ENCODE measurements at regions not wholly inside any gene's neighbourhood (a gene's known extent, or its start where the extent isn't known, plus 50 kb on each side); places are given as distances from the start of the nearest gene placed in this dataset.

DNA sequence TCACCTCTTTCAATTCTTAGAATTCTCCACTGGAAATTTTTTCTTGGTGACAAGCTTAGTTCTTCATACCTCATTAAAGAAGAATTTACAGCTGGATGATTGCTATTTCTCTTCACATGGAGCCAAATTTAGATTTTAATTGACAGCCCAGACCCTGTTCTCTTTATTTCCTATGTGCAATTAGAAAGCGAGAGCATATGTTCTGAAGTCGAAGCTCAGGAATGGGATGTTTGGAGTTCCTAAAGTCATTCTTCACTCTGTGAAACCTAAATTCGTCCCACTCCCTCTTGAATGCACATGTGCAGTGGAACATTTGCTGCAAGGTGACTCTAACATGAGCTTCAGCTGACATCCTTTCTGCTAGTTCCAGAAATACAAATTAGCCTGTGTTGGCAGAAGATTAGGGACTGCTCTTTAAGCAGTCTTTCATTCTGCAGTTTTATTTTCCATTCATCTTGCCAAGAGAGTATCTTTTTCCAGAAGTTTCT lies 129.3 kb upstream of the KCNJ16 start:
- no peaks in the 10 kb centered on the region for H3K9me3 ChIP-seq (ENCODE audit: control insufficient read depth in 2 of 3, low read length in 3 of 3)
- no peaks in the 10 kb centered on the region for H3K4me1 ChIP-seq (ENCODE audit: control insufficient read depth in 2 of 2, insufficient read depth in 2 of 2, low read length in 2 of 2)
- ChIA-PET POLR2A (no interaction called here), CTCF (no interaction called here)
- peaks cover 0 to 4% (median 2%) of the 10 kb centered on the region in 5 donors for H3K27me3 Mint-ChIP-seq
- H3K9me3 Mint-ChIP-seq, result peaks cover 0 to 4% (median 0%) of the 10 kb centered on the region in 11 donors
- H3K27ac Mint-ChIP-seq, result no peak overlapping the region
- no peaks in the 10 kb centered on the region for H3K36me3 ChIP-seq (ENCODE audit: control insufficient read depth in 2 of 3, insufficient read depth in 3 of 3, low read length in 3 of 3)
- ATAC-seq (no peak), DNase-seq (no peak)
- H3K4me3 ChIP-seq (ENCODE audit: low read length), result no peak overlapping the region
- H3K36me3 Mint-ChIP-seq, result no peaks in the 10 kb centered on the region
- intact Hi-C loops (cut with micrococcal nuclease), result no loop called here
- H3K4me1 Mint-ChIP-seq, result no peaks in the 10 kb centered on the region
- H3K4me3 Mint-ChIP-seq, result no peak overlapping the region
- no peaks in the 10 kb centered on the region for H3K27me3 ChIP-seq (ENCODE audit: control insufficient read depth in 2 of 2, insufficient read depth in 2 of 2, low read length in 2 of 2)
- H3K27ac ChIP-seq (ENCODE audit: low read depth, low read length), result no peak overlapping the region

DNA sequence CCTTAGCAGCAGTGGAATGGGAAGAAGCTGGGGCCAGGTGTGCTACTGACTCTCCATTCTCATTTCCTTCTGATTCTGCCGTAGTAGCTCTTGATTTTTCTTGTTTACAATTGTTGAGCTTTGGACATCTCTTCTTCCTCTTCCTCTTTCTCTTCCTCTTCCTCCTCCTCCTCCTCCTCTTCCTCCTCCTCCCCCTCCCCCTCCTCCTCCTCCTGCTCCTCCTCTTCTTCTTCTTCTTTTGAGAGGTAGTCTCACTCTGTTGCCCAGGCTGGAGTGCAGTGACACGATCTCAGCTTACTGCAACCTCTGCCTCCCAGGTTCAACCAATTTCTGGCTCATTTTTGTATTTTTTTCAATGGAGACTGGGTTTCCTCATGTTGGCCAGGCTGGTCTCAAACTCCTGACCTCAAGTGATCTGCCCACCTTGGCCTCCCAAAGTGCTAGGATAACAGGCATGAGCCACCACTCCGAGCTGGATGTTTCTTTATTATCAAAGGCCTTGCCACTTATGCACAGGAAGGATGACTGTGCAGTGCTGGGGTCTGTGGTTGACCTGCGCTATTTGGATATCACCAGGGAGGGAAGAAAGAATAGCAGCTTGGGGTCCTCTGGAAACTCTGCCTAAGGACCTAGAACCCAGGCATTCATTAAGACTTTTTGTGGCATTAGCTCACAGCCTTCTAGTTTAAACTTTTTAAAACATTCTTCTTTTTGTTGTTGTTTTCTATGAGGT lies 127.8 kb upstream of the KCNJ16 start:
- Histone ChIP-seq H3K27me3 (ENCODE audit: control insufficient read depth in 2 of 2, insufficient read depth in 2 of 2, low read length in 2 of 2) (no peaks in the 10 kb centered on the region), H3K36me3 (ENCODE audit: control insufficient read depth in 2 of 3, insufficient read depth in 3 of 3, low read length in 3 of 3) (no peaks in the 10 kb centered on the region), H3K9me3 (ENCODE audit: control insufficient read depth in 2 of 3, low read length in 3 of 3) (no peaks in the 10 kb centered on the region), H3K4me1 (ENCODE audit: control insufficient read depth in 2 of 2, insufficient read depth in 2 of 2, low read length in 2 of 2) (no peaks in the 10 kb centered on the region), H3K27ac (ENCODE audit: low read depth, low read length) (no peak overlapping the region), H3K4me3 (ENCODE audit: low read length) (no peak overlapping the region)
- Mint-ChIP-seq H3K4me1 (no peaks in the 10 kb centered on the region), H3K9me3 (peaks cover 0 to 4% (median 0%) of the 10 kb centered on the region in 11 donors), H3K4me3 (no peak overlapping the region), H3K27ac (no peak overlapping the region), H3K27me3 (peaks cover 0 to 9% (median 2%) of the 10 kb centered on the region in 5 donors), H3K36me3 (no peaks in the 10 kb centered on the region)
- no peak for DNase-seq
- no peak for ATAC-seq
- ChIA-PET POLR2A (no interaction called here), CTCF (no interaction called here)
- intact Hi-C loops (cut with micrococcal nuclease), result no loop called here

DNA sequence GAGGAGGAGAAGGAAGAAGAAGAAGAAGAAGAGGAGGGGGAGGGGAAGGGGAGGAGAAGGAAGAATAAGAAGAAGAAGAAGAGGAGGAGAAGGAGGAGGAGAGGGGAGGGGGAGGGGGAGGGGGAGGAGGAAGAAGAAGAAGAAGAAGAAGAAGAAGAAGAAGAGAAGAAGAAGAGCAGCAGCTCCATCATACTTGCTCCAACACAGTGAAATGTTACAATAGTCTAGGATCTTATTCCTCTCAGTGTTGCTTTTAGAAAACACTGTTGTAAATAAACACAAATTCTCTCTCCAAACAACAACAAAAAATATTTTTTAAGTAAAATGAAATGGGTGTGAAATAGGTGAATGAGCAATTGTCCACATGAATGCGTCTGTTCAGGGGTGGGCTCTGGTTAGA lies 126.6 kb upstream of the KCNJ16 start:
- intact Hi-C loops (cut with micrococcal nuclease), result no loop called here
- POLR2A ChIA-PET, result no interaction called here
- CTCF ChIA-PET, result no interaction called here
- no peak overlapping the region for H3K4me3 Mint-ChIP-seq
- H3K4me1 Mint-ChIP-seq, result no peaks in the 10 kb centered on the region
- H3K27ac Mint-ChIP-seq, result no peak overlapping the region
- Histone ChIP-seq H3K4me3 (ENCODE audit: low read length) (no peak overlapping the region), H3K36me3 (ENCODE audit: control insufficient read depth in 2 of 3, insufficient read depth in 3 of 3, low read length in 3 of 3) (no peaks in the 10 kb centered on the region), H3K9me3 (ENCODE audit: control insufficient read depth in 2 of 3, low read length in 3 of 3) (no peaks in the 10 kb centered on the region), H3K27ac (ENCODE audit: low read depth, low read length) (no peak overlapping the region), H3K27me3 (ENCODE audit: control insufficient read depth in 2 of 2, insufficient read depth in 2 of 2, low read length in 2 of 2) (no peaks in the 10 kb centered on the region), H3K4me1 (ENCODE audit: control insufficient read depth in 2 of 2, insufficient read depth in 2 of 2, low read length in 2 of 2) (no peaks in the 10 kb centered on the region)
- no peak for ATAC-seq
- H3K9me3 Mint-ChIP-seq, result peaks cover 0 to 5% (median 0%) of the 10 kb centered on the region in 11 donors
- peaks cover 0 to 9% (median 2%) of the 10 kb centered on the region in 5 donors for H3K27me3 Mint-ChIP-seq
- DNase-seq, result no peak
- H3K36me3 Mint-ChIP-seq, result peaks cover 0 to 3% (median 0%) of the 10 kb centered on the region in 5 donors

DNA sequence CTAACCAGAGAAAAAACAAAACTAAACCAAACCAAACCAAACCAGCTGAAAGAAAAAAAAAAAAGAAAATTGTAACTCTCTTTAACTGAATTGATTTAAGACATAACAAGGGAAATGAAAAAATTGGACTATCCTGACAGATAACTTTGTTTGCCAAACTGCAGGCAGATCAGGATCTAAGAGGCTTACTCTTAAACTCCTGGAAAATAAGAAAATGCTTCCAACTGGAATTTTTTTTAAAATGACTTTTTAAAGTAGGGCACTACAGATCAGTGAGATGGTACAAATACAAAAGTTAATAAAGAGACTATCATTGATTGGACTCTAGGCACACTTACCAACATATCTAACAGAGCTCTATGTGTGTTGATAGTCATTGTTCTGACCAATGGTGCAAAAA lies 125.5 kb upstream of the KCNJ16 start:
- no peak overlapping the region for H3K27ac Mint-ChIP-seq
- ATAC-seq (no peak), DNase-seq (no peak)
- Histone ChIP-seq H3K9me3 (ENCODE audit: control insufficient read depth in 2 of 3, low read length in 3 of 3) (no peaks in the 10 kb centered on the region), H3K4me1 (ENCODE audit: control insufficient read depth in 2 of 2, insufficient read depth in 2 of 2, low read length in 2 of 2) (no peaks in the 10 kb centered on the region), H3K36me3 (ENCODE audit: control insufficient read depth in 2 of 3, insufficient read depth in 3 of 3, low read length in 3 of 3) (no peaks in the 10 kb centered on the region), H3K27me3 (ENCODE audit: control insufficient read depth in 2 of 2, insufficient read depth in 2 of 2, low read length in 2 of 2) (no peaks in the 10 kb centered on the region), H3K4me3 (ENCODE audit: low read length) (no peak overlapping the region), H3K27ac (ENCODE audit: low read depth, low read length) (no peak overlapping the region)
- POLR2A ChIA-PET, result no interaction called here
- CTCF ChIA-PET, result no interaction called here
- H3K4me3 Mint-ChIP-seq, result no peak overlapping the region
- intact Hi-C loops (cut with micrococcal nuclease), result no loop called here
- peaks cover 0 to 3% (median 0%) of the 10 kb centered on the region in 5 donors for H3K36me3 Mint-ChIP-seq
- peaks cover 0 to 12% (median 1%) of the 10 kb centered on the region in 5 donors for H3K27me3 Mint-ChIP-seq
- H3K4me1 Mint-ChIP-seq, result no peaks in the 10 kb centered on the region
- peaks cover 0 to 5% (median 0%) of the 10 kb centered on the region in 11 donors for H3K9me3 Mint-ChIP-seq

DNA sequence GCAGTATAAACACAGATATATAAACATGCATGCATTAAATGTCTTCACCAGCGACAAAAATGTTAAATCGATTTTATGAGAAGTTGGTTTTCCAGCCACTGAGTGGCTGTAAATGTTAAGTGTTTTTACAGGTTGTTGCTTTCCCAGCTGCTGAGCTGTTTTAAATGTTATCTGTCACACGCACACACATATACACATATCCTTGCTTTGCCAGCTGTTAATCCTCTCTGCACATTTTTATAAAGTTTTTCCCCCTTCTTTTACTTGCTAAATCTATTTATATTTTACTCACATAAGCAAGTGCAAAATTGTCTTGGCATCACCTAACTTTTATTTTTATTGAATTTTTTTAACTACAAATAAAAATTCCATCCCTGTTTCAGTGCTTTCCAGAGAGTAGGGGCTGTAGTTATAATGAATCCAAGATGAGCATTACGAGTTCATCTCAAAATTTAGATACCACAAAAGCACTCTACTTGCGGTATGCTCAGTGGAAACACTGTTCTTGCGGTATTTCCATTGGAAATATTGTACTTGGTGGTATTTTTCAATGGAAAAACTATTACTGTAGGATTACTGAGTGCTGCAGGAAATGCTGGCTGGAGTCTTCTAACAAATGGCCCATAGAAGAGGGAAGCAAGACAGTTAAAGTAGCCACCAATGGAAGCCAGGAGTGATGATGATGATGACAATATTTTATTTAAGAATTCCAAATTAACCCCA lies 124.9 kb upstream of the KCNJ16 start:
- Histone ChIP-seq H3K9me3 (ENCODE audit: control insufficient read depth in 2 of 3, low read length in 3 of 3) (no peaks in the 10 kb centered on the region), H3K27ac (ENCODE audit: low read depth, low read length) (no peak overlapping the region), H3K4me3 (ENCODE audit: low read length) (no peak overlapping the region), H3K36me3 (ENCODE audit: control insufficient read depth in 2 of 3, insufficient read depth in 3 of 3, low read length in 3 of 3) (no peaks in the 10 kb centered on the region), H3K4me1 (ENCODE audit: control insufficient read depth in 2 of 2, insufficient read depth in 2 of 2, low read length in 2 of 2) (no peaks in the 10 kb centered on the region), H3K27me3 (ENCODE audit: control insufficient read depth in 2 of 2, insufficient read depth in 2 of 2, low read length in 2 of 2) (no peaks in the 10 kb centered on the region)
- Mint-ChIP-seq H3K4me3 (no peak overlapping the region), H3K27me3 (peaks cover 0 to 12% (median 0%) of the 10 kb centered on the region in 5 donors), H3K4me1 (no peaks in the 10 kb centered on the region), H3K9me3 (peaks cover 0 to 5% (median 0%) of the 10 kb centered on the region in 11 donors), H3K27ac (no peak overlapping the region), H3K36me3 (peaks cover 0 to 3% (median 0%) of the 10 kb centered on the region in 5 donors)
- POLR2A ChIA-PET, result no interaction called here
- CTCF ChIA-PET, result no interaction called here
- intact Hi-C loops (cut with micrococcal nuclease), result no loop called here
- ATAC-seq, result no peak
- no peak for DNase-seq

DNA sequence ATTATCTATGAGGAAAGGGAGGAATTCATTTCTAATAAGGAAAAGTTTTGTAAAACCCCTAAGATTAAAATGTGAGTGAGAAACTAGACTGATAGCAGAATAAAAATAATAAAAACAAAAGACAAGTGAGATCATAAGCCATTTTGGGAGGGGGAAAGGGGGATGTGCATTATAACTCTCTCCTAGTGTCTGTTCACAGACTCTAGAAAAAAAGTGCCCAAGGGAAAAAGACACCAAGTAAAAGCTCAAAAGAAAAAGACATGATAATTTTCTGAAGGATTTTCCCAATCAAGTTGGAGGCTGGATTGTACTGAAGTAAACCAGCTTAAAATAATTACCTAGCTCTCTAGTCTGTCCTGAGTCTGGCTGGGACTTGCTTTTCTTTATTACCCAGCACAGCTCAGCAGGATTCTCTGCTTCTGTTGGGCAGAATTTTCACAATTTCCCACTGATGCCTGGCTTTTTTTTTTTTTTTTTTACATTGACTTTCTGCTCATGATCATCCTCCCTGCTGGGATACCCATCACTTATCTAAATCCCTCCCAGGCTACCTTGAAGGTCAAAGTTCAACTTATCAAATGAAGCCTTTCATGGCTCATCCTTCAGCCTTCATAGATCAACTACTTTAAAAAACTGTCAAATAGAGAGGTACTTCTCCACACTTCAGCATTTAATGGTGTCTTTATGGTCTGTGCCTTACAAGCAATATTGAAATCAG lies 124.2 kb upstream of the KCNJ16 start:
- no peak for ATAC-seq

More for the DNA sequence above, 124.2 kb upstream of the KCNJ16 start:
- Mint-ChIP-seq H3K36me3 (peaks cover 0 to 3% (median 0%) of the 10 kb centered on the region in 5 donors), H3K4me3 (no peak overlapping the region), H3K4me1 (no peaks in the 10 kb centered on the region), H3K27me3 (peaks cover 0 to 12% (median 0%) of the 10 kb centered on the region in 5 donors), H3K9me3 (peaks cover 0 to 5% (median 0%) of the 10 kb centered on the region in 11 donors), H3K27ac (no peak overlapping the region)
- intact Hi-C loops (cut with micrococcal nuclease), result no loop called here
- DNase-seq, result no peak
- H3K9me3 ChIP-seq (ENCODE audit: control insufficient read depth in 2 of 3, low read length in 3 of 3), result no peaks in the 10 kb centered on the region
- no peaks in the 10 kb centered on the region for H3K4me1 ChIP-seq (ENCODE audit: control insufficient read depth in 2 of 2, insufficient read depth in 2 of 2, low read length in 2 of 2)
- POLR2A ChIA-PET, result no interaction called here
- H3K27ac ChIP-seq (ENCODE audit: low read depth, low read length), result no peak overlapping the region
- H3K27me3 ChIP-seq (ENCODE audit: control insufficient read depth in 2 of 2, insufficient read depth in 2 of 2, low read length in 2 of 2), result no peaks in the 10 kb centered on the region
- H3K4me3 ChIP-seq (ENCODE audit: low read length), result no peak overlapping the region
- CTCF ChIA-PET, result no interaction called here
- H3K36me3 ChIP-seq (ENCODE audit: control insufficient read depth in 2 of 3, insufficient read depth in 3 of 3, low read length in 3 of 3), result no peaks in the 10 kb centered on the region

Data from naive thymus-derived CD4-positive, alpha-beta T cell (primary cell).